ENCODE measurements at regions not wholly inside any gene's neighbourhood (a gene's known extent, or its start where the extent isn't known, plus 50 kb on each side); places are given as distances from the start of the nearest gene placed in this dataset.

GRCh38 chr9:134251296-134252069, 74.8 kb upstream of the RXRA start:
- peak; percentile 53 for DNase-seq

- no peak for DNase-seq
These were observed 74.0 kb upstream of the RXRA start for GRCh38 chr9:134252084-134252830.

GRCh38 chr9:134253606-134254205, 72.5 kb upstream of the RXRA start:
- DNase-seq, result no peak

- no peak for DNase-seq
These were observed 67.9 kb upstream of the RXRA start for GRCh38 chr9:134258332-134258731.

GRCh38 chr9:134258828-134259546, 67.3 kb upstream of the RXRA start:
- no peak for DNase-seq

- no peak for DNase-seq
These were observed 66.5 kb upstream of the RXRA start for GRCh38 chr9:134259708-134260107.

- DNase-seq, result no peak
These were observed 65.5 kb upstream of the RXRA start for GRCh38 chr9:134260801-134261200.

GRCh38 chr9:134262035-134262434, 64.2 kb upstream of the RXRA start:
- DNase-seq, result no peak

- no peak for DNase-seq
These were observed 62.7 kb upstream of the RXRA start for GRCh38 chr9:134263596-134263995.

GRCh38 chr9:134264169-134264568, 62.1 kb upstream of the RXRA start:
- no peak for DNase-seq

- DNase-seq, result no peak
These were observed 61.2 kb upstream of the RXRA start for GRCh38 chr9:134265078-134265477.

GRCh38 chr9:134266418-134266817, 59.8 kb upstream of the RXRA start:
- DNase-seq, result no peak

GRCh38 chr9:134267305-134267880, 58.9 kb upstream of the RXRA start:
- no peak for DNase-seq

- no peak for DNase-seq
These were observed 58.2 kb upstream of the RXRA start for GRCh38 chr9:134267881-134268724.

- no peak for DNase-seq
These were observed 57.5 kb upstream of the RXRA start for GRCh38 chr9:134268747-134269146.

- DNase-seq, result no peak
These were observed 54.6 kb upstream of the RXRA start for GRCh38 chr9:134271338-134272301.

- no peak for DNase-seq
These were observed 53.8 kb upstream of the RXRA start for GRCh38 chr9:134272302-134273023.

- DNase-seq, result no peak
These were observed 52.6 kb upstream of the RXRA start for GRCh38 chr9:134273647-134274046.

GRCh38 chr9:134275375-134275774, 50.9 kb upstream of the RXRA start:
- no peak for DNase-seq
